ENCODE measurements at regions not wholly inside any gene's neighbourhood (a gene's known extent, or its start where the extent isn't known, plus 50 kb on each side); places are given as distances from the start of the nearest gene placed in this dataset.
A peak's percentile ranks its signal among the peaks of the same experiment; 100 is the strongest.

GRCh38 chr7:98040626-98041360 lies 50.8 kb upstream of the OCM2 start:
- DNase-seq: no peak

- no peak for DNase-seq
These were observed 56.8 kb upstream of the OCM2 start for GRCh38 chr7:98046816-98047215.

- DNase-seq: no peak
These were observed 57.6 kb upstream of the LMTK2 start for GRCh38 chr7:98049034-98049433.

- peak; percentile 30 to 46 for DNase-seq
These were observed 55.4 kb upstream of the LMTK2 start for GRCh38 chr7:98051118-98051744.

- DNase-seq: no peak
These were observed 52.1 kb upstream of the LMTK2 start for GRCh38 chr7:98054585-98054984.

- DNase-seq: no peak
These were observed 50.1 kb upstream of the LMTK2 start for GRCh38 chr7:98056580-98056979.
